ENCODE measurements at regions not wholly inside any gene's neighbourhood (a gene's known extent, or its start where the extent isn't known, plus 50 kb on each side); places are given as distances from the start of the nearest gene placed in this dataset.

DNA sequence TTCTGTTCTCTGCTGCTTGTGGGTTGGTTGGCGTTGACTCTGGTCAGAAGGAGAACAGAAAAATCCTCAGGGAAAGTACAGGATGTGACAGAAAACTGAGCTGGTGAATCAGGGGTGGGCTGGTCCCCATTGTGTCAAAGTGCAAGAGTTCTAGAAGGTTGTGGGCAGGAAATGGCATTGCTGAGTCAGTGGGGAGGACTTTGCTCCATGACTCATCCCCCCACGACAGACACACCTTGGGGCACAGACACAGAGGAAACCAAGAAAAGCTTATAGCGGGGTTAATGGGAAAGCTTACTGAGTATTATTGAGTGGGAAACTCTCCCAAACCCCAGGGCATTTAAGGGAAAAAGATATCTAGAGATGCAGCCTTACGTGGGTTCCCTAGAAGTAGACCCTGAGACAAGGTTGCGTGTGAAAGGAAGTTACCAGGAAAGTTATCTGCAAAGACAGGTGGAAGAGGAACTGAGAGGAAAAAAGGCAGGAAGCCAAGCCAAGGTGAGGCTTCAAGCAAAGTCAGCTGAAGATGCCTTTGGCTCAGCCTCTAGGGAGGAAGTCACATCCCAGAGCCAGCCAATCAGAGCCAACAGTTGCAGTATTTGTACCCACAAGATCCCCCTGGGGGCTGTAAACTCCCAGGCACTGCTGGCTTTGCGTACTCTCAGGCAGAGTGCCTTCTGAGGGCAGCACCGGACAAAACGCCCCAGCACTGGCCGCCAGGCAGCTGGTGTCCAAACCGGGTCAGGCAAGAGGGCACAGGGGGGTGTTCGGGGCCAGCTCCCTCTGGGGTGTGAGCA, 86.4 kb downstream of the FOXL1 start:
- no peak for DNase-seq

GRCh38 chr16:86665319-86665675, 86.9 kb downstream of the FOXL1 start:
- no peak for DNase-seq

DNA sequence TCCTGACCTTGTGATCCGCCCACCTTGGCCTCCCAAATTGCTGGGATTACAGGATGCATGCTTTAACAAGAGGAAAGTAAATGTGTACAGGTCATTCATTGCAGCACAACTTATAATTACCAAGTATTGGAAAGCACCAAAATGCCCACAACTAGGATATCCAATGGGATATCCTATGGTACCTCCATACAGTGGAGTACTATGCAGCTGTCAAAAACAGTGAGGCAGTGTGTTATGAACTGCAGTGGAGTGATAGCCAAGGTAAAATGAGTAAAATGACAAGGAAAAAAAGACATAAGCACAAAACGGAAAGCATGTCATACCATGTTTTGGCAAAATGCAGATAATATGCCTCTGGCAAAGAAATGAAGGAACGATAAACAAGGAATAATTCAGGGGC, 87.6 kb downstream of the FOXL1 start:
- no peak for DNase-seq

- no peak for DNase-seq
Measured at GRCh38 chr16:86667035-86667434, 88.7 kb downstream of the FOXL1 start.

DNA sequence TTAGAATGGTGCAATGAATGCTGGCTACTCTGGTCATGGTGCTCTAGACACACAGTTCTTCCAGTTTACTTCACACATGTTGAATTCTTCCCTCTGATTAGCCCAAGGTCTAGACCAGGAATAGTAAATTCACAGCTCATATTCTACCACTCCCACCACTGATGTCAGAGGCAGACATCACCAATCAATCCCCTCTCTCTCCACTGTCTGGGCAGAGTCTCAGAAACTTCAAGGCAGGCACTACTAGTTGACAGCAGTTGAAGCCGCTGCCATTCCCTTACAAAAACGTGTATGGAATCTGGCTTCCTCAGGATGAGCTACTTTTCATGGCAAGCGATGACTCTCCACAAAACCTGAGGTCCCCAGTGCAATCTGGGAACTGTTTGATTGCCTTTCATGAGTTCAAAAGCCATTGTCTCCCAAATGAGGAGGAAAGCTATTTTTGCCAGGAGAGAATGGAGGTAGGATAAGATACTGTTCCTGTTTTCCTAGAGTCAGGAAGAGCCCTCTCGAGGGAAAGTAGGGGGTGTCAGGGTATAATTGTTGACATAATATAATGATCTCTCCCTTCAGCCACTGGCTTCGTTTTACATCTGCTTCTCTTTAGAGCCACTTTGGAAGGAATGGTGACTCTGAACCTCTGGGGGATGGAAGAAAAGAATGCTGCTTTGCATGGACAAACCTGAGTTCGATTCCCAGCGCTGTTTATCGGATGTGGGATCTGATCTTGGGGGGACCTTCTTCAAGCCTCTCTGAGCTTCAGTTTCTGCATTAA, 90.0 kb downstream of the FOXL1 start:
- DNase-seq = no peak

GRCh38 chr16:86669285-86669805, 91.0 kb downstream of the FOXL1 start:
- no peak for DNase-seq

GRCh38 chr16:86669937-86670749, 91.8 kb downstream of the FOXL1 start:
- no peak for DNase-seq

- no peak for DNase-seq
Measured at GRCh38 chr16:86670750-86671234, 92.4 kb downstream of the FOXL1 start.

DNA sequence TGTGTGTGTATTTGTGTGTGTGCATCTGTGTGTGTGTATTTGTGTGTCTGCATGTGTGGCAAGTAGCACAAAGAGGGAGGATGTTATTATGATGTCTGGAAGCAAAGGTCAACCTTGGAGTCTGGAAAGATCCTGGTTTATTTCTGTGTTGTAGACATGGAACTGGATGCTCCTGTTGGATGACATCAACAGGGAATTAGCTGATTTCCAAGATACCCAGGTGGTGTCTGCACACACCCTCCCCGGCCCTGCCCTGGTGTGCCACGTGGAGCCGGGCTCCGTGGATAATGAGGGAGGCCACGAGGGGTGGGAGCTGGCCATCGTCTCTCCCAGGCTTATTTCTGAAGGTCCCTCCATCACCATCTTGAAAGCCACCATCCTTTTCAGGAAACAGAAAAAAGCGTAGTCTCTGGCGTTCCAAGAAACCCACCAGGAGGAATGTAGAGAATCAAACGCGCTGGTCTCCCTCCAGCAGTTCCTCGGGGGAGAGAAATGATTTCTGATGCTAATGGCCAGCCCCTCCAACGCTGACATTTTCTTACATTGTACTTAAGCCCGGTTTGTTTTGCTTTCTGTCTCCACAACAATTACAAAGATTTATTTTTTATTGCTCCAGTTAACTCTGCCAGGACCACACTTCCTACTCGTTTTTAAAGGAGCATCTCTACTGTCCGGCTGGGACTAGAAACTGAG, 93.3 kb downstream of the FOXL1 start:
- DNase-seq = no peak

DNA sequence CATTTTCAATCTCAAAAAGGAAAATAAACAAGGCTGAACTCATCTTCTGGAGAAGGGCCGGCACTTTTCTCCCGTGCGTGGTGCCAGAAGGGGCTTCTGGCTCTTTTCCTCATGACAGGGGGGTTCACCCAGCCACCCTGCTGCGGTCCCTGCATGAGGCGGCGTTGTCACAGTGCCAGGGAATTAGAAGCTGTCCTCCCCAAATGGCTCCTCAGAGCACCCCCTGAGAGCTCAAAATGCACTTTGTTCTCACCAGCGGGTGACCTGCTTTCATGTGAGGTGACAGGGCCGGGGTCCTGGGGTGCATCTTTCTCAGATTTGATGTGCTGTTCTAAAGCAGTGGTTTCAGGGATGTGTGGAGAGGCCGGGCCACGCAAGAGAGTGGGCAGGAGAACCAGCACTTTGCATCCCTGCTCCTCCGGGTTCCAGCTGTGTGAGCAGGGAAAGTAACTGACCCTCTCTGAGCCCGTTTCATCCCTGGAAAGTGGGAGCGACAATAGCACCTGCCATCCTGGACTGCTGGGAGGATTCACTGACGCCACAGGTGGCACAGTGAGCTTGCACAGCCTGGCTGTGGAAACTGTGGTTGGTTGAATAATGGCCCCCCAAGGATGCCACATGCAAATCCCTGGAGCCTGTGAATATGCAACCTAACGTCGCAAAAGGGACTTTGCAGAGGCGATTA, 94.0 kb downstream of the FOXL1 start:
- DNase-seq = no peak

DNA sequence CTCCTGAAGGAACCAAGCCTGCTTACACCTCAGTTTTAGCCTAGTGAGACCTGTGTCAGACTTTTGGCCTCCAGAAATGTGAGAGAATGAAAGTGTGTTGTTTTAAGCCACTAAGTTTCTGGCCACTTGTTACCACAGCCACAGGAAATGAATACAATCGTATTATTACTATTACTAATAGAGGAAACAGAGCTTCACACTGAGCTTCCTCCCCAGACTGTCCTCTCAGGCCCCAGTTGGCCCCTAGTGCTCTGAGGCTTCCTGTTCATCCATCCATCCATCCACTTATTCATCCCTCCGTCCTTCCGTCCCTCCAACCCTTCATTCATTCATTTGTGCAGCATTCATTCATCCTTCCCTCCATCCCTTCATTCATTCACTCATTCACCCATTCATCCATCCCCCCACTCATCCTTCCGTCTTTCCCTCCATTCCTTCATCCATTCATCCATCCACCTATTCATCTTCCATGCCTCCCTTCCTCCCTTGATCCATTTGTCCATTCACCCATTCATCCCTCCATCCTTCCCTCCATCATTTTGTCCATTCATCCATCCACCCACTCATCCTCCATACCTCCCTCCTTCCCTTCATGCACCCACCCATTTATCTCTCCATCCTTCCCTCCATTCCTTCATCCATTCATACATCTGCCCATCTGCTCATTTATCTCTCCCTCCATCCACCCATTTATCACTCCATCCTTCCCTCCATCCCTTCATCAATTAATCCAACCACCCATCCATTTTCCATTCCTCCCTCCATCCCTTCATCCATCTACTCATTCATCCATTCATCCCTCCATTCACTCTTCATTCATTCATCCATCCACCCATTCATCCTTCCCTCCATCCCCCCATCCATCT, 95.0 kb downstream of the FOXL1 start:
- no peak for DNase-seq

DNA sequence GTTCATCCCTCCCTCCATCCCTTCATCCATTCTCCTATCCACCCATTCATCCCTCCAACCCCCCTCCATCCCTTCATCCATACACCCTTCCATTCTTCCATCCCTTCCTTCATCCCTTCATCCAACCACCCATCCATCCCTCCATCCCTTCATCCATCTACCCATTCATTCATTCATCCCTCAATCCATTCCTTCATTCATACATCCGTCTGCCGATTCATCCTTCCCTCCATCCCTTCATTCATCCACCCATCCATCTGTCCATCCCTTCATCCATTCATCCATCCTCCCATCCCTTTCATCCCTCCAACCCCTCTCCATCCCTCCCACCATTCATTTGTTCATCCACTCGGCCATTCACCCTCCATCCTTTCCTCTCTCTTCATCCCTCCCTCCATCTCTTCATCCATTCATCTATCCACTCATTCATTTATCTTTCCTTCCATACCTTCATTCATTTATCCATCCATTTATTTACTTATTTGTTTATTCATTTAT, 95.7 kb downstream of the FOXL1 start:
- DNase-seq = no peak

- no peak for DNase-seq
Measured at GRCh38 chr16:86676254-86676670, 97.9 kb downstream of the FOXL1 start.

DNA sequence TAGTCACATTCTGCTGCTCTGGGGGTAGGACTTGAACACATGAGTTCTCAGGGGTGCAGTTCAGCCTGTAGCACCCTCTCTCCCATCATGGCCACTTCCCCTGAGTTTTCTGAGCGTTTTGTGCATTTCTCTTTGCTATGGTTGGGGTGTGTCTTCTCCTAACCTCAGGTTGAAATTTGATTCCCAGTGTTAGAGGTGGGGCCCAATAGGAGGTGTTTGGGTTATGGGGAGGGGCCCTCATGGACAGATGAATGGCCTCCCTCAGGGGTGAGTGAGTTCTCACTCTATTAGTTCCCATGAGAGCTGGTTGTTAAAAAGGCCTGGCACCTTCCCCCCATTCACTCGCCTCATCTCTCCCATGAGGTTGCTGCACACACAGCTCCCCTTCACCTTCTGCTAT, 101.1 kb downstream of the FOXL1 start:
- no peak for DNase-seq

DNA sequence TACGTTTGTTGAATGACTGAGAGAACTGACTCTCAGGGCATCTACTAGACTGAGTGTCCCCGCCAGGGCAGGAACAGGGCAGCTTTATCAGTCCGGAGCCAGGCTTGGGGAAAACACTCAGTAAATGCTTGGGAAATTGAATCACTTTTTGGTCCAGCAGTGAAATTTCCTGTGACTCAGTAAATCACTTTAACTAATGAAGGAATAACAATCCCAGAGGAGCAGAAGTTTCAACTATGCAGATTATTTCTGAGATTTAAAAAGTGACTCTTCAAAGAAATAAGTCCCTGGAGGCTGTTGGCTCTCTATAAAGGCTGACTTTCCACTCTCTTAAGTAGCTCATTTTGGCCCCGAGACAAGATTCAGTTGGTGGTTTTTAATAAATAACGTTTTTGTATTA, 101.8 kb downstream of the FOXL1 start:
- no peak for DNase-seq

DNA sequence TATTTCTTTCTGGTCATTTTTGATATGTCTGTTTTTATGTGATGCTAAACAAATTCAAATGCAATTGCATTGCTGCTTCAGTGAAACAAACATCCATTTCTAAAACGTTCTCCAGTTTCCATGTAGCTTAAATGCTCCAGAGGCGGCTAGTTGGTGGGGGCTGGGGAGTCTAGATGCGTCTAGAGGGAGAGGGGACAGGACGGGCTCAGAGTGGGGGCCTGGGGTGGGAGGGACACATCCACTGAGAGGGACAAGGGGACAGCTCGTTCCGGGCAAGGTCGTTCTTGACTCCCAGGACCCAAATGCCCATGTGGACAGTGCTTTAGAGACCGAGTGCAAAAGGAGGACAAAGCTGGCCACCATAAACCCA, 102.3 kb downstream of the FOXL1 start:
- DNase-seq = no peak

DNA sequence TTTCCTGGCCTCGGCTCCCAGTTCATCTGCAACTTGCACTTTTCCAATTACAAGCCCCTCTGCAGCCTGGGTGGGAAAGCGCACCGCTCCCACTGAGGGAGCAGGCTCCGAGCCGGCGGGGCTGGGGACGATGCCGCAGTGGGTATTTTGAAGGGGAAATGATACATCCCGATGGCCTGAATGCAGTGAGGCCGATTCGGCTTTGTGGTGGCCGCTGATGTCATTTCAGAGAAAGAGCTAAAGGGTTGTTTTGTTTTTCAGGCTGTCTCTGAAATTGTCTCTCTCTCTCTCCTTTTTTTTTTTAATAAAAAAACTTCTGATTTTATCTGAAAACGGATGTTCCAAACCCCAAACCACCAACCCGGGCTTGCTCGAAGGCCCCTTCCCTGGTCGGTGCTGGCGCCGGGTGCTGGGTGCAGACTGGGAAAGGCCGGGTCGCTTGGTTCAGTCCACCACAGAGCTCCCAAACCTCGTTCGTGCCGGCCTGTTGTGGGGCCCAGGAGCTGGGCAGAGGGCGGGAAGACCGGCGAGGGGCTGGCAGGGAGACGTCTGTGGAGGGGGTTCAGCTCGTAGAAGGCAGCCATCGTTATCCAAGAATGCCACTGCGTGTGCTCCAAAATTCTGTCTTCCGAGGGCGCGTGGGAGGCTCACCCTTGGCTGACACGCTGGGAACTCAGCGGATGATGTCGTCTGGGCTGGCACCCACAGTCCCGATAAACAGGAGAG, 102.8 kb downstream of the FOXL1 start:
- no peak for DNase-seq

- DNase-seq = no peak
Measured at GRCh38 chr16:86681757-86682106, 103.4 kb downstream of the FOXL1 start.

DNA sequence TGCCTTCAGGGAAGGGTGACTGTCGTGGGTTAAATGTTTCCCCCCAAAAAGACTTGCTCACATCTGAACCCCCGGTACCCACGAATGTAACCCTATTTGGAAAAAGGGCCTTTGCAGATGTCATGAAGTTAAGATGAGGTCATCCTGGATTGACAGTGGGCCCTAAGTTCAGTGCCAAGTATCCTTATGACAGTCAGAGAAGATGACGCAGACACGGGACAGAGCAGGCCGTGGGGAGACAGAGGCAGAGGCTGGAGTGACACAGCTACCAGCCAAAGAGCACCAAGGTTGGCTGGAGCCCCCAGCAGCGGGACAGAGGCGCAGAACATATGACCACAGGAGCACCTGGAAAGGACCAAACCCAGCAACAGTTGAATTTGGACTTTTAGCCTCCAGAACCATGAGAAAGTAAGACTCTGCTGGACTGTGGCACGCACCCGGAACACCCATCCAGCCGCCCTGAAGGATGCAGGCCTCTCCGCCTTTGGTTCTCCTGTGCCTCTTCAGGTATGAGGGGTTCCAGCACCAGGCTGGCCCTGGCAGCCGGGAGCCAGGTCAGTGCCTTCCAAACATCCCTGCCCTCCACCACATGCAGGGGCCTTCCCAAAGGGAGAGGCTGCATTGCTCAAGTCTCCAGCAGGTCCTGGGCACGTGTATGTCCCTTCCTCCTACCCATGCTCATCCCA, 104.0 kb downstream of the FOXL1 start:
- DNase-seq = no peak

All from NCI-H510A treated with DMSO at 0.1 percent for 48 hours (cell line).